Pancreas (tissue), 10 donors: ENCODE measurements at regions not wholly inside any gene's neighbourhood (a gene's known extent, or its start where the extent isn't known, plus 50 kb on each side); places are given as distances from the start of the nearest gene placed in this dataset.

Source experiments
- ATAC-seq, 4 donors: fragments of 200-7000 bp; cut with Tn5 transposase; one replicate each; pipeline versions ENCODE4 v1.8.0 to v1.9.1; 2020; ENCODE audit warnings: mild to moderate bottlenecking in 4 of 4, moderate library complexity in 4 of 4
- DNase-seq, 6 donors: peaks; one replicate each; pipeline ENCODE4 v3.0.0-alpha.2; 2020
- FAIRE-seq: peaks from 2 replicates; lab custom pipeline; 2012; peaks lifted over from hg19 to GRCh38; lab: Jason Lieb, UNC
- H3K27ac ChIP-seq, 4 donors: fragments of 200-600 bp; sonication (generic); 1 replicate in 3 of 4; 2 replicates in 1 of 4; pipeline versions ENCODE4 v1.5.0 to v1.8.0; 2020
- H3K27me3 ChIP-seq, 4 donors: fragments of 200-600 bp; one replicate each; pipeline ENCODE4 v1.8.0; 2021
- H3K36me3 ChIP-seq, 3 donors: fragments of 200-600 bp; sonication (generic) in 1 of 3; one replicate each; pipeline versions ENCODE4 v1.5.0 to v1.8.0; 2020 to 2021
- H3K4me1 ChIP-seq, 3 donors: fragments of 200-600 bp; one replicate each; pipeline ENCODE4 v1.8.0; 2021
- H3K4me3 ChIP-seq, 4 donors: fragments of 200-600 bp; sonication (generic) in 2 of 4; one replicate each; pipeline versions ENCODE4 v1.5.0 to v1.8.0; 2020 to 2021
- H3K9me3 ChIP-seq, 4 donors: fragments of 200-600 bp; one replicate each; pipeline ENCODE4 v1.8.0; 2021
- CTCF ChIP-seq, 4 donors: fragments of 200-600 bp; sonication (generic) in 3 of 4; IDR thresholded peaks; one replicate each; pipeline versions ENCODE4 v1.5.0 to v1.8.0; 2021; ENCODE audit warnings: antibody characterized with exemption in 4 of 4
- WGBS, 2 donors: extraction: QIAGEN DNeasy Blood & Tissue Kit; methylation state at CpG; one replicate each; pipeline ENCODE4 v1.1.7; 2013; 5-methylcytosine and 5-hydroxymethylcytosine counted together
- intact Hi-C, 3 donors: fragments of 100-400 bp; cut with DNase I; formaldehyde crosslinking; loops; one replicate each; pipeline versions ENCODE4 v1.11.1 to v1.14.2; 2022
- donor health status: healthy with polysubstance abuse.
- donor health status: DM: no; HTN: no; CAD: no; lungs with moderate emphysema.
- donor health status: DM: no; HTN: no; CAD: no.
- donor health status: control.
- donor health status: control.
- donor health status: Bipolar disorder and iron deficiency.
- donor health status: DM: yes; HTN: yes; CAD: no.
- donor health status: DM: no; HTN: no; CAD: no.
- donor health status: DM: no; HTN: no; CAD: no.
- donor health status: DM: yes; HTN: yes; CAD: no.

- no peak for TF ChIP-seq CTCF (IDR thresholded peaks at IDR 0.05)
- WGBS, 2 donors: 81 to 82% methylated on average over 3 of the region's 3 CpGs
- FAIRE-seq (no peak), DNase-seq (no peak), ATAC-seq (peak in 1 of 4 donors; percentile 31)
- Histone ChIP-seq H3K9me3 (no peaks in the 10 kb centered on the region), H3K4me3 (no peak overlapping the region), H3K4me1 (no peaks in the 10 kb centered on the region), H3K27ac (no peak overlapping the region), H3K27me3 (no peaks in the 10 kb centered on the region), H3K36me3 (no peaks in the 10 kb centered on the region)
- intact Hi-C loops: no loop called here
Measured at GRCh38 chr18:6590326-6590725, 139.2 kb upstream of the ARHGAP28 start.

GRCh38 chr18:6591491-6591890 lies 138.0 kb upstream of the ARHGAP28 start:
- no peaks in the 10 kb centered on the region for H3K9me3 ChIP-seq
- H3K27ac ChIP-seq: no peak overlapping the region
- FAIRE-seq: no peak
- intact Hi-C loops: no loop called here
- ATAC-seq: no peak
- H3K4me3 ChIP-seq: no peak overlapping the region
- no peaks in the 10 kb centered on the region for H3K4me1 ChIP-seq
- H3K27me3 ChIP-seq: no peaks in the 10 kb centered on the region
- no peaks in the 10 kb centered on the region for H3K36me3 ChIP-seq
- WGBS, 2 donors: 77 to 83% methylated on average over 4 of the region's 4 CpGs
- TF ChIP-seq CTCF (IDR thresholded peaks at IDR 0.05): no peak
- no peak for DNase-seq

GRCh38 chr18:6592522-6592921 lies 137.0 kb upstream of the ARHGAP28 start:
- DNase-seq: no peak
- H3K4me3 ChIP-seq: no peak overlapping the region
- H3K27ac ChIP-seq: no peak overlapping the region
- peak in 1 of 4 donors; percentile 17 for ATAC-seq
- intact Hi-C loops: no loop called here
- no peaks in the 10 kb centered on the region for H3K27me3 ChIP-seq
- no peaks in the 10 kb centered on the region for H3K9me3 ChIP-seq
- no peak for FAIRE-seq
- WGBS, 2 donors: 87 to 97% methylated on average over 2 of the region's 2 CpGs
- TF ChIP-seq CTCF (IDR thresholded peaks at IDR 0.05): no peak
- H3K36me3 ChIP-seq: no peaks in the 10 kb centered on the region
- H3K4me1 ChIP-seq: no peaks in the 10 kb centered on the region

GRCh38 chr18:6593142-6593885 lies 136.2 kb upstream of the ARHGAP28 start:
- no peak for TF ChIP-seq CTCF (IDR thresholded peaks at IDR 0.05)
- no peaks in the 10 kb centered on the region for H3K36me3 ChIP-seq
- no peak for DNase-seq
- intact Hi-C loops: no loop called here
- FAIRE-seq: no peak
- H3K27ac ChIP-seq: no peak overlapping the region
- no peak overlapping the region for H3K4me3 ChIP-seq
- no peaks in the 10 kb centered on the region for H3K9me3 ChIP-seq
- ATAC-seq: no peak
- H3K27me3 ChIP-seq: no peaks in the 10 kb centered on the region
- no peaks in the 10 kb centered on the region for H3K4me1 ChIP-seq
- WGBS, 2 donors: 38 to 52% methylated on average over 3 of the region's 3 CpGs

- Histone ChIP-seq H3K4me3 (no peak overlapping the region), H3K36me3 (no peaks in the 10 kb centered on the region), H3K27me3 (no peaks in the 10 kb centered on the region), H3K4me1 (no peaks in the 10 kb centered on the region), H3K9me3 (no peaks in the 10 kb centered on the region), H3K27ac (no peak overlapping the region)
- WGBS, 2 donors: 89 to 91% methylated on average over 7 of the region's 7 CpGs
- DNase-seq: no peak
- ATAC-seq: no peak
- no peak for TF ChIP-seq CTCF (IDR thresholded peaks at IDR 0.05)
- intact Hi-C loops: no loop called here
- FAIRE-seq: no peak
Measured at GRCh38 chr18:6595666-6596065, 133.8 kb upstream of the ARHGAP28 start.
